Ishikawa (cell line): ENCODE measurements at regions not wholly inside any gene's neighbourhood (a gene's known extent, or its start where the extent isn't known, plus 50 kb on each side); places are given as distances from the start of the nearest gene placed in this dataset.

Experiments
- CEBPB ChIP-seq: IDR thresholded peaks from 2 replicates; pipeline ENCODE4 v1.6.1; 2012
- CREB1 ChIP-seq: IDR thresholded peaks from 2 replicates; pipeline ENCODE4 v1.6.1; 2012; ENCODE audit warnings: low read depth
- EGR1 ChIP-seq: IDR thresholded peaks from 2 replicates; pipeline ENCODE4 v1.6.1; 2012
- EP300 ChIP-seq: IDR thresholded peaks from 2 replicates; pipeline ENCODE4 v1.6.1; 2012; ENCODE audit warnings: borderline replicate concordance
- FOXM1 ChIP-seq: IDR thresholded peaks from 2 replicates; pipeline ENCODE4 v1.6.1; 2012; ENCODE audit warnings: low read depth, borderline replicate concordance
- MAX ChIP-seq: IDR thresholded peaks from 2 replicates; pipeline ENCODE4 v1.6.1; 2012
- NFIC ChIP-seq: IDR thresholded peaks from 2 replicates; pipeline ENCODE4 v1.6.1; 2012
- RAD21 ChIP-seq: IDR thresholded peaks from 2 replicates; pipeline ENCODE4 v1.6.1; 2012; ENCODE audit warnings: low read depth
- REST ChIP-seq: IDR thresholded peaks from 2 replicates; pipeline ENCODE4 v1.6.1; 2012; ENCODE audit warnings: low read depth, mild to moderate bottlenecking
- TAF1 ChIP-seq: IDR thresholded peaks from 2 replicates; pipeline ENCODE4 v1.6.1; 2012; ENCODE audit warnings: low read depth, mild to moderate bottlenecking
- TCF12 ChIP-seq: IDR thresholded peaks from 2 replicates; pipeline ENCODE4 v1.6.1; 2012; ENCODE audit warnings: low read depth
- TEAD4 ChIP-seq: IDR thresholded peaks from 2 replicates; pipeline ENCODE4 v1.6.1; 2012
- USF1 ChIP-seq: IDR thresholded peaks from 2 replicates; pipeline ENCODE4 v1.6.1; 2012
- YY1 ChIP-seq: IDR thresholded peaks from 2 replicates; pipeline ENCODE4 v1.6.1; 2012; ENCODE audit warnings: low read depth
- ZBTB7A ChIP-seq: IDR thresholded peaks from 2 replicates; pipeline ENCODE4 v1.6.1; 2012; ENCODE audit warnings: low read depth

GRCh38 chr3:109225516-109225915 lies 89.0 kb downstream of the C3orf85 start:
- TF ChIP-seq EGR1: no peak
- no peak for TF ChIP-seq CREB1
- TF ChIP-seq YY1: no peak
- no peak for TF ChIP-seq TEAD4

GRCh38 chr3:109228391-109229080 lies 87.8 kb downstream of the DPPA2 start:
- TF ChIP-seq FOXM1 (no peak), NFIC (no peak), CEBPB (no peak), EP300 (no peak), ZBTB7A (no peak), USF1 (no peak), EGR1 (no peak), TAF1 (no peak), YY1 (no peak), REST (no peak), CREB1 (no peak)

- TF ChIP-seq CEBPB: no peak
- no peak for TF ChIP-seq FOXM1
- TF ChIP-seq CREB1: no peak
- TF ChIP-seq USF1: no peak
- no peak for TF ChIP-seq TCF12
- TF ChIP-seq REST: no peak
- no peak for TF ChIP-seq MAX
- no peak for TF ChIP-seq YY1
- no peak for TF ChIP-seq TAF1
- no peak for TF ChIP-seq TEAD4
- no peak for TF ChIP-seq EP300
- TF ChIP-seq RAD21: no peak
- no peak for TF ChIP-seq NFIC
- no peak for TF ChIP-seq ZBTB7A
- TF ChIP-seq EGR1: no peak
Measured at GRCh38 chr3:109229174-109229847, 87.0 kb downstream of the DPPA2 start.

- no peak for TF ChIP-seq ZBTB7A
Measured at GRCh38 chr3:109234300-109234699, 82.0 kb downstream of the DPPA2 start.

GRCh38 chr3:109241459-109242186 lies 74.7 kb downstream of the DPPA2 start:
- no peak for TF ChIP-seq CEBPB
- TF ChIP-seq NFIC: no peak
- no peak for TF ChIP-seq TAF1
- no peak for TF ChIP-seq EGR1
- no peak for TF ChIP-seq TCF12
- no peak for TF ChIP-seq RAD21
- TF ChIP-seq CREB1: no peak
- no peak for TF ChIP-seq ZBTB7A
- TF ChIP-seq YY1: no peak
- TF ChIP-seq USF1: no peak

GRCh38 chr3:109242187-109242523 lies 74.2 kb downstream of the DPPA2 start:
- TF ChIP-seq YY1 (no peak), EGR1 (no peak), CEBPB (no peak), CREB1 (no peak), RAD21 (no peak), TCF12 (no peak), TEAD4 (no peak), TAF1 (no peak), MAX (no peak), NFIC (no peak)
